Stimulated activated CD8-positive, alpha-beta memory T cell treated with anti-CD3 and anti-CD28 coated beads, Interleukin-4, amount 100 ng/mL, for 1 hour (primary cell): ENCODE measurements at regions not wholly inside any gene's neighbourhood (a gene's known extent, or its start where the extent isn't known, plus 50 kb on each side); places are given as distances from the start of the nearest gene placed in this dataset.

Experiments used
- DNase-seq, 2 donors: peaks; one replicate each; pipeline ENCODE4 v3.0.0-alpha.2; 2020; ENCODE audit warnings: low read depth in 2 of 2, low spot score in 1 of 2

- no peak for DNase-seq
These were observed 110.1 kb upstream of the ASIC2 start for GRCh38 chr17:33403194-33403593.

- DNase-seq, result no peak
These were observed 111.2 kb upstream of the ASIC2 start for GRCh38 chr17:33404070-33404819.

DNA sequence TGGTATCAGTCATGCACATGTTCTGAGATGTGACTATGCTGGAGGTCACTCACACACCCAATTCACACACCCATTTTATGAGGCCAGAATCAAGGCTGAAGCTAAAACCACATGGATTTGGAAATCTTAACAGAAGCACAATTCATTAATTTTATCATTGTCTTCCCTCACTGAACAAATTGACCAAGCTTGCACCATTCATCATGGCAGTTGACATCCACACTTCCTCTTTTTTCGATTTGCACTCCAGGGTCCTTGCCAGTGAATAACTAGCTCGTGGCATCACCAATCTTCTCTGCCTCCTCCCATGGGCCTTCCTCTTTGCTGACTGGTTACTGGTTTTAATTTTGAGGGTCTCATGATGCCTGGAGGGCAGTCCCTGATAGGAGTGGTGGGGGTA is 123.0 kb upstream of the ASIC2 start:
- no peak for DNase-seq

DNA sequence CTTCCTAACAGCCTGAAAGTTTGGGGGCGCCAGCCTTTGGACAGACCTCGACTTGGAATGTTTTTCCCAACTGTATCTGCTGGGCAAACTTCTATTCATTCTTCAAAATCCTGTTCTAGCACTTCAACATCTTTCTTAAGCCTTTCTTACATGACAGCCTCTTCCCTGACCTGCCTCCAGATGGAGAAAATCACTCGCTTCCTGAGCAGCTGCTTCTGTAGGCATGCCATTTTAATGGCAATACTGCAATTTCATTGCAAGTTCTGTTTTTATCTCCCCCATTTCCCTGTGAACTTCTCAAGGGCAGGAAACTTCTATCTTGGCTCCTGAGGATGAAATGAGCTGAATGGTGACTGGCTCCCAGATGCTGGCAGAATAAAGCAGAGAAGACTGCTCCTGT is 128.8 kb upstream of the ASIC2 start:
- no peak for DNase-seq

DNA sequence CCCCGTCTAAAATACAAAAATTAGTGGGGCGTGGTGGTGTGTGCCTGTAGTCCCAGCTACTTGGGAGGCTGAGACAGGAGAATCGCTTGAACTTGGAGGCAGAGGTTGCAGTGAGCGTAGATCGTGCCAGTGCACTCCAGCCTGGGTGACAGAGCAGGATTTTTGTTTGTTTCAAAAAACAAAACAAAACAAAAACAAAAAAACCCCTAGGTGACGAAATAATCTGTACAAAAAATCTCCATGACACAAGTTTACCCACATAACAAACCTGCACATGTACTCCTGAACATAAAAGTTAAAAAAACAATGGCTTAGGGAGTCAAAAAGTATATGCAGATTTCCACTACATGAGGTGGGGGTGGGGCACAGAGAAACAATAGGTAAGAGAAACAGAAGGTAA is 140.5 kb upstream of the ASIC2 start:
- no peak for DNase-seq

- no peak for DNase-seq
These were observed 141.7 kb upstream of the ASIC2 start for GRCh38 chr17:33434841-33435240.

DNA sequence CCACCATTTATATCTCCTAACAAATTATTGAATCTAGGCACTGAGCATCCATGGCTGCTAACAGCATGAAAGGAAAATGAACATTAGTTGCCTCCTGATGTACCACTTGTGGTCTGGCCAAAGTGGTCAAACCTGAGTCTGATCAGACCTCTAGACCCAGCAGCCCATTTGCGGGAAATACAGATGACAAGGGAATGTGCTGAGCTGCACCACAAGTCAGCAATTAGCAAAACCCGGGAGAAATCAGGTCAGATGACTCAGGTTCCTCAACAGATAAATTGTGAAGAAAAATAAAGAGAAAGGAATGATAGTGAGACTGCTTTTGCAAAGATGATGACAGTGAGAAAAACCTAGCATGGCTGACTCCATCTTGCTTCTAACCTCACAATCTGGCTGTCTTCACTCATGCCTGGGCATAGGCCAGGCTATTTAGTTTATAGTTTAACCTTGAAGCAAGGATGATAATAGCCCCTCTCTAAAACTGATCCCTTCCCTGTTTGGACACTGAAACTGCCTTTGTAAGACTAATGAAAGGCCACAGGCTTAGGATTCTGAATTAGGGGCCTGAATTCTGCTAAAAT is 142.7 kb upstream of the ASIC2 start:
- no peak for DNase-seq

GRCh38 chr17:33436321-33436720 is 143.2 kb upstream of the ASIC2 start:
- no peak for DNase-seq

GRCh38 chr17:33438139-33438538 is 145.0 kb upstream of the ASIC2 start:
- no peak for DNase-seq

GRCh38 chr17:33438578-33438977 is 145.5 kb upstream of the ASIC2 start:
- DNase-seq, result no peak

DNA sequence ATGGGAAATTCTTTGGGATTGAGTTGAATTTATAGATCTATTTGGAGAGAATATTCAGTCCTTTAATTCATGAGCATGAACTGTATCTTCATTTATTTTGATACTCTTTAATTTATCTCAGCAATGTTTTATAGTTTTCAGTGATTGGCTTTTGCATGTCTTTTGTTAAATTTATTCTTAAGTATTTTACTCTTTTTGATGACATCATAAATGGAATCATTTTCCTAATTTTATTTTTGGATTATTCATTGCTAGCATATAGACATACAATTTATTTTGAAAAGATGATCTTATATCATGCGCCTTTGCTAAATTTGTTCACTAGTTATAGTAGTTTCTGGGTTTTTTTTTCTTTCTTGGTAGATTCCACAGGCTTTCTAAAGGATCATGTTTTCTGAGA is 149.2 kb upstream of the ASIC2 start:
- no peak for DNase-seq

DNA sequence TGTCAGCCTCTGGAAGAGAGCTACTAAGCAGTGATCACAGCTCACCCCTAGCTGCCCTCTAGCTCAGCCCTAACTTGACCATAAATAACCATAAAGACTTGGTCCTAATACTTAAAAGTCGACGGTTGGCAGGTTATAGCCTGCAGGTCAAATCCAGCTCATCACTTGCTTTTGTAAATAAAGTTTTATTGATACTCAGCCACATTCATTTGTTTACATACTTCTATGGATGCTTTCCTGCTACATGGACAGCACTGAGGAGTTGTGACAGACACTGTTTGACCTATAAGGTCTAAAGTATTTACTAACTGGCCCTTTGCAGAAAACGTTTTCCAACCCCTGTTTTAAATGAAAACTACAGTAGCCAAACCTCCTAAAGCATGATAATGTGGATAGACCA is 151.6 kb upstream of the ASIC2 start:
- DNase-seq, result no peak

DNA sequence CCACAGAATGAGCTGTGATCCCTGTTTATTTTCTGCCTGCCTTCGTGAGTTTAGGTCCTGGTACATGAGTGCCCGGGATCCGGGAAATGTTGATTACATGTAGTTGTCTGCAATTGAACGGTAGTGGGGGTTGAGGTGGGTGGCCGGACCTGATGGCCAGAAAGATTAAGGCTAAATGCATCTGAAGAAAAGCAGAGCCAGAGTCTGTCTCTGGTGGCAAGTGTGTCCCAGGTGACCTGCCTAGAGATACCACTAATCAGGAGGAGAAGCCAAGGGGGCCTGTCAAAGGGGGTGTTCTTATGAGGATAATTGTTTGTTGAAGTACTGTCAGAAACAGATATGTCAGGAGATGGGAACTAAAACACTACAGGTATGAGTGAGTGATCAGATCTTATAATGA is 154.0 kb upstream of the ASIC2 start:
- no peak for DNase-seq

GRCh38 chr17:33451221-33451620 is 158.1 kb upstream of the ASIC2 start:
- no peak for DNase-seq

DNA sequence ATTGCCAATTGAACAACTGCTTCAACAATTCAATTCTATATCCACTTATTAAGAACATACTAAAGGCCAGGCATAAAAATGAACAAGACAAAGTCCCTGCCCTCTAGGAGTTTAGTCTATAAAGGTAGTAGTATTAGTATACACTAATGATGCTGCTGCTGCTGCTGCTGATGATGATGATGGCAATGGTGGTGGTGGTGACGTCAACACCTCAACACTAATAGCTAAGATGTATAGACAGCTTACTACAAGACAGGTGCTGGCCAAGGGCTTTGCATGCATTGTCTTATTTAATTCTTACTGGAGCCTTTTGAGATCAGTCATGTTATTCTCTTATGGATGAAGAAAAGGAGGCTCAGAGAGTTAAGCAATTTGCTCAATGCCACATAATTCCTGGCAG is 164.4 kb upstream of the ASIC2 start:
- DNase-seq, result no peak

DNA sequence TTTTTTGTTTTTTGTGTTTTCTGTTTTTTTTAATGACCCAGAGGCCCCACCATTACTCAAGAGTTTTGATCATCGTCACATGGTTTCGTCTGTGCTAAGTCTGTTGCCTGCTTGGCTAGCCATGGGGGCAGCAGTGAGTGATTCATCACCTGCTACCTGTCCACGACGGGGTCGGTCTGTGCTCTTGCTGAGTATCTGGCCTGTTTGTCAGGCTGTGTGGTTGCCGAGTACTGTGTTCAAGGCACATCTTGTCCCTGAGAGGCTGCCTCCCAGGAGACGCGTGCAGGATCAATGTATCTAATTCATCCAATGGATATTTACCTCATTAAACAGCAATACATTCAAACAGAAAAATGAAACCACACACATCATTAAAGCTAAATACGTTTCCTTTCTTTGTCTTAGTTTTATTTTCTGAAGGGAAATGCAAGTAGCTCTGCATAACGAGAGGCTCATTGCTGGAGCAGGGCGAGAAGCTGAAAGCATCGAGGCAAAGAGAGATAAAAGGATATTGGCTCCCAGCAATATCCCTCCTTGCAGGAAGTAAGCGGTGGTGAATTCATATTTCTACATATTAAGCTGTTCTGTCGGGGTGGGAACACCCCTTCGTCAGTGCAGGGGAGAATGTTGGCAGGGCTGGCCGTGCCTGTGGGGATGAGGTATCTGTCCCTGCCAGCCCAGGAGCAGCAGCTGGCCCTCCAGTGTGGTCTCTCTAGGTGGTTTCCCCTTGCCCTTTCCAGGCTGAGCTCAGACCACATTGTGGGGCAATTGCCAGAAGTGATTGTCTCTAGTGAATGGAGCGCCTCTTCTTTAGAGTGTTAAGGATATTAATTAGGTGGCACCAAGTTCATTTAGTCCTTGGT is 166.2 kb upstream of the ASIC2 start:
- DNase-seq, result no peak

DNA sequence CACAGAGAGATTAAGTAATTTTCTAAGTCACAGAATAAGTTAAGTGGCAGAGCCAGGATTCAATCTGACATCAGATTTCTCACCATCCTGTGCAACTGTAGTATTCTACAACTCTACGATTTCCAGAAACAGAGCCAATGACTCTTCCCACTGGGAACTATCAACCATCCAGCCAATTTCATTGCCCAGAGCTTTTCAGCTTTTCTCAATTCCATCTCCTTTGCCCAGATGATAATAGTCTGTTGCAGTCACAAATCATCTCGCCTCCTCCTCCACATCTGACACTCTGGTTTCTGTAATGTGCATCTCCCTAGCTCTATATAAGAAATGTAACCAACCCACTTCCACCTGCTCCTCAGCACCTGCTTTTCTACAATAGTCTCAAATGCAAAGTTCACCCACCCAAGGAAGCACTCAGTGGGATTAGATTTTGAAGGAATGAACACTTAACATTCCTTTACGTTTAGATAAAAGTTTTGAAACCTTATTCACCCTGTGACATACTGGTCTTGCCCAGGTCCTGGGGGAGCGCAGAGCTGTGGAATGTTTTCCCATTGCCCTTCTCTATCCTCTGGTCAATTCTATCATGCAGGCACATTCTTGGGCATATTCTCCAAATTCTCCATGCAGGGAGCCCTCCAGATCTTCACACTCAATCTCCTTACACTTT is 167.8 kb upstream of the ASIC2 start:
- DNase-seq, result no peak

- no peak for DNase-seq
These were observed 170.8 kb upstream of the ASIC2 start for GRCh38 chr17:33463887-33464286.

- DNase-seq, result no peak
These were observed 171.7 kb upstream of the ASIC2 start for GRCh38 chr17:33464669-33465280.

GRCh38 chr17:33469421-33469820 is 176.3 kb upstream of the ASIC2 start:
- DNase-seq, result no peak

GRCh38 chr17:33469911-33470310 is 176.8 kb upstream of the ASIC2 start:
- no peak for DNase-seq
